ENCODE measurements at regions not wholly inside any gene's neighbourhood (a gene's known extent, or its start where the extent isn't known, plus 50 kb on each side); places are given as distances from the start of the nearest gene placed in this dataset.
"Not testable (repeated sequence)": the region's sequence is repeated elsewhere in the genome, so short reads cannot be mapped to it uniquely, and the experiment has no call there.

- no peak for TF ChIP-seq CTCF (IDR thresholded peaks at IDR 0.05; ENCODE audit: insufficient read depth, low read length, missing control alignments)
- no peak overlapping the region for H3K4me3 ChIP-seq (ENCODE audit: low read depth, low read length)
- ChIA-PET POLR2A (no interaction called here), CTCF (no interaction called here)
- DNase-seq (ENCODE audit: low read depth, low spot score), result no peak
These were observed 105.6 kb upstream of the ALDH3B2 start for GRCh38 chr11:67780056-67780455.

- CTCF ChIA-PET; POLR2A ChIA-PET; DNase-seq (ENCODE audit: low read depth, low spot score); H3K4me3 ChIP-seq (ENCODE audit: low read depth, low read length): not testable (repeated sequence)
These were observed 104.9 kb upstream of the ALDH3B2 start for GRCh38 chr11:67779189-67779875.

GRCh38 chr11:67776852-67777520, 102.6 kb upstream of the ALDH3B2 start:
- no peak for DNase-seq (ENCODE audit: low read depth, low spot score)
- no peak overlapping the region for H3K4me3 ChIP-seq (ENCODE audit: low read depth, low read length)
- TF ChIP-seq CTCF (IDR thresholded peaks at IDR 0.05; ENCODE audit: insufficient read depth, low read length, missing control alignments), result no peak
- CTCF ChIA-PET, result no interaction called here
- POLR2A ChIA-PET, result no interaction called here

GRCh38 chr11:67774175-67774574, 99.8 kb upstream of the ALDH3B2 start:
- POLR2A ChIA-PET; DNase-seq (ENCODE audit: low read depth, low spot score); H3K4me3 ChIP-seq (ENCODE audit: low read depth, low read length); CTCF ChIA-PET: not testable (repeated sequence)

- DNase-seq (ENCODE audit: low read depth, low spot score); CTCF ChIA-PET; H3K4me3 ChIP-seq (ENCODE audit: low read depth, low read length); POLR2A ChIA-PET: not testable (repeated sequence)
These were observed 93.7 kb upstream of the ALDH3B2 start for GRCh38 chr11:67768001-67768730.

GRCh38 chr11:67761211-67761610, 86.8 kb upstream of the ALDH3B2 start:
- H3K4me3 ChIP-seq (ENCODE audit: low read depth, low read length); CTCF ChIA-PET; POLR2A ChIA-PET; DNase-seq (ENCODE audit: low read depth, low spot score): not testable (repeated sequence)

- CTCF ChIA-PET; DNase-seq (ENCODE audit: low read depth, low spot score); POLR2A ChIA-PET: not testable (repeated sequence)
These were observed 84.9 kb upstream of the ALDH3B2 start for GRCh38 chr11:67759321-67759720.

GRCh38 chr11:67758467-67758866, 84.0 kb upstream of the ALDH3B2 start:
- POLR2A ChIA-PET; H3K4me3 ChIP-seq (ENCODE audit: low read depth, low read length); DNase-seq (ENCODE audit: low read depth, low spot score); CTCF ChIA-PET: not testable (repeated sequence)

More at GRCh38 chr11:67759321-67759720, 84.9 kb upstream of the ALDH3B2 start:
- not testable (repeated sequence) for H3K4me3 ChIP-seq (ENCODE audit: low read depth, low read length)

- POLR2A ChIA-PET, result not testable (repeated sequence)
These were observed 83.6 kb upstream of the ALDH3B2 start for GRCh38 chr11:67758009-67758408.

GRCh38 chr11:67753820-67754219, 79.4 kb upstream of the ALDH3B2 start:
- POLR2A ChIA-PET; DNase-seq (ENCODE audit: low read depth, low spot score); CTCF ChIA-PET; H3K4me3 ChIP-seq (ENCODE audit: low read depth, low read length): not testable (repeated sequence)

More at GRCh38 chr11:67758009-67758408, 83.6 kb upstream of the ALDH3B2 start:
- H3K4me3 ChIP-seq (ENCODE audit: low read depth, low read length); CTCF ChIA-PET; DNase-seq (ENCODE audit: low read depth, low spot score): not testable (repeated sequence)
